ENCODE measurements at regions not wholly inside any gene's neighbourhood (a gene's known extent, or its start where the extent isn't known, plus 50 kb on each side); places are given as distances from the start of the nearest gene placed in this dataset.

DNA sequence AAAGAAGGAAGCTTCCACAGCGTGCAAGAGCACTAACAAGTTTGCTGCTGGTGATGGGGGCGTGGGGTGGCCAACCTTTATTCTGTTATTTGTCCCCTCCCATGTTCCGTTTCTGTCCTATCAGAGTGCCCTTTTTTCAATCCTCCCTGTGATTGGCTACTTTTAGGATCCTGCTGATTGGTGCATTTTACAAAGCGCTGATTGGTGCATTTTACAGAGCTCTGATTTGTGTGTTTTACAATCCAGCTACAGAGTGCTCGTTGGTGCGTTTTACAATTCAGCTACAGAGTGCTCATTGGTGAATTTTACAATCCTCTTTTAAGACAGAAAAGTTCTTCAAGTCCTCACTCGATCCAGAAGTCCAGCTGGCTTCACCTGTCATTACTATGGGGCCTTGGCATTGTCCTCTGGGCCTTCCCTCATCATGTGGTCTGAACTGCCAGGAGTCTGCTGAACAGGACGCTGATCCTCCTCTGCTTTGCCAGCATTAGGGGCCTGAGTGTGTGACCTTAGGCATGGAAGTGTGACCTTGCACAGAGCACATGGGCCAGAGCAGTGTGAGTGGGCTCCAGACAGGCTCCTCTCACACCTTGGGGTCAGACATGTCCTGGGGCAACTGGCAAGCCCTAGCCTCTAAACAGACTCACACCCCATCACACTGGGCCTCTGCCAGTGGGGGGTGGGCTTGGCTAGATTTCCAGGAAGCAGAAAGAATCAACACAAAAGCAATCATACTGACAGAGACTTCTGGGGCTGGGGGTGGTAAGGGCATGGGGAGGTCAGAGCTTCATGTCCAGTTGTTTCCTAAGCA, 167.4 kb downstream of the PTPN20 start:
- no peak for DNase-seq

DNA sequence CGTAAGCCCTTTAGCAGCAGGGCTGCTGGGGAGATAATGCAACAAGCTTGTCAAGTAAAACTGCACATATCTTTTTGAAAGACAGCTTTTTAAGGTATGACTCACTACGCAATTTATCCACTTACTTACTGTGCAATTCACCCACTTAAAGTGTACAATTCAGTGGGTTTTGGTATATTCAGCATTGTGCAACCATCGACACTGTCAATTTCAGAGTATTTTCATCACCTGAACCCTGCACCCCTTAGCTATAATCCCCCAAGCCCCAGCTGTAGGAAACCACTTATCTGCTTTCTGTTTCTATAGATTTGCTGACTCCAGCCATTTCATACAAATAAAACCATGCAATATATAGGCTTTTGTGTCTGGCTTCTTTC, 168.0 kb downstream of the PTPN20 start:
- DNase-seq: no peak

- DNase-seq: no peak
Observed at GRCh38 chr10:47081264-47081663, 170.0 kb downstream of the PTPN20 start.

GRCh38 chr10:47082055-47082784, 171.0 kb downstream of the PTPN20 start:
- no peak for DNase-seq

DNA sequence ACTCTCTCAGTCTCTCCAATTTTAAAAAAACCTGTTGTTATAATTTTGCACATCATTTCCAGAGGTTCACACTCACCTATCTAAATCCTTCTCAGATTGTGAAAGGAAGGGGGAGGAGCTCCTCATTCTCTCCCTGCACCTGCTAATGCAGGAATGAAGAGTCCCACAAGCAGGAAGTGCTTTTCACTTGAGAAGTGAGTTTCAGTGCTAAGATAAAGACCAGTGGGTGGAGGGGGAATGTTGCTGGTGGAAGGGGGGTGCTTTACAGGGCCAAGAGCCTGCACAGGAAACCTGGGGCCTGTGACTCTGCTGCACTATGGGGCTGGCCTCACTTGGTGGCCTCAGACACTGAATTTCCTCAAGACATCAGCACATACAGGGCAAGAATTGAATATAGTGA, 176.4 kb downstream of the PTPN20 start:
- no peak for DNase-seq

DNA sequence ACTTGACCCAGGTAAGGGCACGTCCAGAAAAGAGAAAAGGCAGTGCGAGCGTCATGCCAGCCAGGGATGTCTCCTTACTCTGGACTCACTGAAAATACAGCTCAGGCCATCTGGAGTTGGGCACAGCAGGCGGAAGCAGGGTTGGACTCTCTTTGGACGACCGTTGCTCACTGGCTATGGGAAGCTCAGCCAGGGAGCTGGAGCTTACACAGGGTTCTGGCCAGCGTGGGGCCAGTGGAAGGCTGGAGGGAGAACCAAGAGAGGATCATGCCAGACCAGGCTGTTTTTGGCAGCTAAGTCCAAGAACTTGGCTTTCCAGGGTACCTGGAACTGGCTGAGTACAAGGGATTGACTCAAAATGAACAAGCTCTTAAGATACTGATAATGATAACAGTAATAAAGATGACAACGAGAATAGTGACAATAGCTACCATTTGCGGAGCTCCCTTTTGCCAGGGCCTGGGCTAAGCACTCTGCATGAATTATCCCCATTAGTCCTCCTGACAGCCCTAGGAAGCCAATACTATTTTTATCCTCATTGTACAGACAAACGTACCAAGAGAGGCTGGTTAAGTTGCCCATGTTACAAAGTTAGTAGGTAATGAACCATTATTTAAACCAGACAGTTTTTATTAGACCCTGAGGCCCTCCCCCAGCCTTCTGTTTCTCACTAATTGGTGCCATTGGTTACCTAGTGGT, 177.6 kb downstream of the PTPN20 start:
- no peak for DNase-seq

DNA sequence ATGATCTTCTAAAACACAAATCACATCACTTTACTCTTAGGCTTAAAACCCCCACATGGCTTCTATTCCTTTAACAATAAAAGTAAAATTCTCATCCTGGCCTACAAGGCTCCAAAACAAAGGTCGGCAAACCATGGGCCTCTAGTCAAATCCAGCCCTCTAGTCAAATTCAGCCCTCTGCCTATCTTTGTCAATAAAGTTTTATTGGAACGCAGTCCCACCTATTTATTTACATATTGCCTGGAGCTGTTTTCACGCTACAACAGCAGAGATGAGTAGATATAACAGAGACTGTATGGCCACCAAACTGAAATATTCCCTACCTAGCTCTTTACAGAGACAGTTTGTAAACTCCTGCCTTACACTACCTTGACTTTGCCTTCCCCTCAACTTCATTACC, 178.8 kb downstream of the PTPN20 start:
- DNase-seq: no peak

- no peak for DNase-seq
Observed at GRCh38 chr10:47090903-47091302, 179.7 kb downstream of the PTPN20 start.

- no peak for DNase-seq
Observed at GRCh38 chr10:47091421-47091820, 180.2 kb downstream of the PTPN20 start.

GRCh38 chr10:47092376-47092775, 181.1 kb downstream of the PTPN20 start:
- no peak for DNase-seq

DNA sequence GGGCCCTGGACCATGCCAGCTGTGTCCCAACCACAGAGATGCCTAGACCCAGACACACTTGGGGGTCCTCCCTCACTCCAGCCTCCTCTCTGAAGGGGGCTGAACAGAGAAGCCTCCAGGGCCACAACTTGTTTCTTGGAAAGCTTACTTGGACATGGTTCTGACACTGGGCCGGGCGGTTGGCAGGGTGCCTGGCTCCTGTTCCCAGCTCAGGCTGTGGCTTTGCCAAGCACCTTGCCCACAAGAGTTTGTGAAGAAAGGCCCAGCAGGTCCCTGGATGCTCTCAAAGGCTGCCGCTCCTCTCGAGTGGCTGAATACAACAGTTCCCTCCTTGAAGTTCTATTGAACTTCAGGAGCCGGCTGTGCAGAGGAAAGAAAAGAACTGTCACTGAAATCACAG, 181.6 kb downstream of the PTPN20 start:
- DNase-seq: no peak

DNA sequence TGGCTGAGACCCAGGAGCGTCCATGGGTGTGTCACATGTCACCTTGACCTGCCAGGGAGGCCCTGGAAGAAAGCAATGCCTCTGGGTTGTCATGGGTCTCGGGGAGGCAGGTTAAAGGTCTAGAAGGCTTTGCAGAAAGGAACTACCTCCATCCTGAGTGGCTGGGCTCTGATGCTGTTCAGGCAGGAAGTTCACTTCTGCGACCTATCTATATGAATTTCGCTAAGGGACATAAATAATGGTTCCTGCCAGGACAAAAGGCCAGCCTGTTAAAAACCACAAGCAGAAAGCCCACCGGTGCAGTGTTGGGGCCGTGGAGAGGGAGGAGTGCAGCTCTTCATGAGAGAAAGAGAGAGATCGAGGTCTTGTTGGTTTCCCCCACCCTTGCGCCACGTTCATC, 182.9 kb downstream of the PTPN20 start:
- no peak for DNase-seq

- DNase-seq: no peak
Observed at GRCh38 chr10:47094636-47095035, 183.4 kb downstream of the PTPN20 start.

- DNase-seq: no peak
Observed at GRCh38 chr10:47095211-47095610, 184.0 kb downstream of the PTPN20 start.

DNA sequence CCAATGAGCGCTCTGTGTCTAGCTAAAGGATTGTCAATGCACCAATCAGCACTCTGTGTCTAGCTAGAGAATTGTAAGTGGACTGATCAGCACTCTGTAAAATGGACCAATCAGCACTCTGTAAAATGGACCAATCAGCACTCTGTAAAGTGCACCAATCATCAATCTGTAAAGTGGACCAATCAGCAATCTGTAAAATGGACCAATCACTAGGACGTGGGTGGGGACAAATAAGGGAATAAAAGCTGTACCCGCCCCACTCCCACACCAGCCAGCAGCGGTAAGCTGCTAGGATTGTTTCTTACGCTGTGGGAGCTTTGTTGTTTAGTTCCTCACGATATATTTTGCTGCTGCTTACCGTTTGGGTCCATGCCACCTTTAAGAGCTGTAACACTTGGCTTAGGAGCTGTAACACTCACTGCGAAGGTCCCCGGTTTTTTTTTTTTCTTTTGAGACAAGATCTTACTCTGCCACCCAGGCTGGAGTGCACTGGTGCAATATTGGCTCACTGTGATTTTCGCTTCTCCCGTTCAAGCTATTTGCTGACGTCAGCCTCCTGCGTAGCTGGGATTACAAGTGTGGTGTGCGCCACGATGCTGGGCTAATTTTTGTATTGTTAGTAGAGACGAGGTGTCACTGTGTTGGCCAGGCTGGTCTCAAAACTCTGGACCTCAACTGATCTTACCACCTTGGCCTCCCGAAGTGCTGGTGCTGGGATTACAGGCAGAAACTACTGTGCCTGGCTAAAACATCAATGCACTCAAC, 184.8 kb downstream of the PTPN20 start:
- no peak for DNase-seq

- no peak for DNase-seq
Observed at GRCh38 chr10:47098238-47098637, 187.0 kb downstream of the PTPN20 start.

- no peak for DNase-seq
Observed at GRCh38 chr10:47098964-47099363, 187.7 kb downstream of the PTPN20 start.

- no peak for DNase-seq
Observed at GRCh38 chr10:47099474-47099873, 188.2 kb downstream of the PTPN20 start.

DNA sequence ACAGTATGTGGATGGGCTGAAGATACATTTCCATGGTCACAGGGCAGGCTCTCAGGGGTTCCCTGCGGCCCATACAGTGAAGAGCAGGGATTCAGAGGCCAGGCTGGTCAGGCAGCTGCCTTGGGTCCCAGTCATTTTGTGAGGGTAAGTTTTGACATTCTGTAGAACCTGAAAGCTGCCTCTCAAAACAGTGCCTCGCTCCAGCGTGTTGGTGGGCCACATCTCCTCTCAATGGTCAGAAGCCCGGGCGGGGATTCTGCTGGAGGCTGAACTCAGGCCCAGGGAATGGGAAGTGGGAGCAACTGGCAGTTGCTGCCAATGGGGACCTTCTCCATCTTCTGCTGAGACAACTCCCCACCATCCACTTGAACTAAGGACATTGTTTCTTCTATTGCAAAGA, 190.0 kb downstream of the PTPN20 start:
- DNase-seq: no peak

GRCh38 chr10:47101807-47102206, 190.6 kb downstream of the PTPN20 start:
- DNase-seq: no peak

GRCh38 chr10:47104151-47104605, 192.9 kb downstream of the PTPN20 start:
- no peak for DNase-seq

DNA sequence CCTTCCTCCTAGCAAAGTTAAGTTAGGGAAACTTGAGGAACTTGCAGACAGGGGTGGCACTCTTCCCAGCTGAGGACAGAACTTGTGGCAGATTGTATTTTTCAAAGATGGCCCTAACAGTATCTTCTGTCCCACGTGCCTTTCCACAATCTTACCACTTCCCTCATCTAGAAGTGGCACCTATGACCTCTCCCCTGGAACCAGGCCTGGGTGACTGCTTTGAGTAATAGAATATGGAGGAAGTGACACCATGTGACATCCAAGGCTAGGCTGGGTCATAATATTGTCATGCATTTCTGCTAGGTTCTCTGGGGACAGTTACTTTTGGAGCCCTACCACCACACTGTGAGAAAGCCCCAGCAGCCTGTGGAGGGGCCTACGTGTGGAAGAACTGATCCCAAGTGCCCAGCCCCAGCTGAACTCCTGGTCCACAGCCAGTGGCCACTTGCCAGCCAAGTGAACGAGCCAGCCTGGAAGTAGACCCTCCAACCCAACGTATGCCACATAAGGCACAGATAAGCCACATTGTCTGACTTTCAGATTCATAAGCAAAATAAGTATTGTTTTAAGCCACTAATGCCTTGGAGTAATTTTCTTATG, 193.7 kb downstream of the PTPN20 start:
- no peak for DNase-seq

Data from activated CD4-positive, alpha-beta T cell treated with anti-CD3 and anti-CD28 coated beads, Interleukin-2, amount 50 U/mL, for 48 hours (primary cell).